GM19452 (cell line): ENCODE measurements at regions not wholly inside any gene's neighbourhood (a gene's known extent, or its start where the extent isn't known, plus 50 kb on each side); places are given as distances from the start of the nearest gene placed in this dataset.

Experiments used
- ATAC-seq: cut with Tn5 transposase; IDR thresholded peaks from one replicate; pipeline ENCODE4 v1.9.1; 2021; ENCODE audit not compliant: unreplicated experiment

GRCh38 chr13:108435393-108436149 lies 166.1 kb downstream of the TNFSF13B start:
- ATAC-seq: no peak

GRCh38 chr13:108437496-108437895 lies 168.0 kb downstream of the TNFSF13B start:
- no peak for ATAC-seq

GRCh38 chr13:108439556-108439955 lies 170.0 kb downstream of the TNFSF13B start:
- ATAC-seq: no peak

GRCh38 chr13:108444448-108444847 lies 174.9 kb downstream of the TNFSF13B start:
- no peak for ATAC-seq

GRCh38 chr13:108448891-108449290 lies 179.4 kb downstream of the TNFSF13B start:
- ATAC-seq: no peak

GRCh38 chr13:108451121-108451520 lies 178.3 kb upstream of the MYO16 start:
- ATAC-seq: no peak

GRCh38 chr13:108455320-108455719 lies 174.1 kb upstream of the MYO16 start:
- ATAC-seq: no peak

- no peak for ATAC-seq
Observed at GRCh38 chr13:108460043-108460442, 169.4 kb upstream of the MYO16 start.

GRCh38 chr13:108460746-108461145 lies 168.7 kb upstream of the MYO16 start:
- ATAC-seq: no peak

GRCh38 chr13:108463340-108463739 lies 166.1 kb upstream of the MYO16 start:
- no peak for ATAC-seq

- no peak for ATAC-seq
Observed at GRCh38 chr13:108470921-108471320, 158.5 kb upstream of the MYO16 start.

- ATAC-seq: no peak
Observed at GRCh38 chr13:108475181-108475580, 154.2 kb upstream of the MYO16 start.

- ATAC-seq: no peak
Observed at GRCh38 chr13:108477376-108477775, 152.0 kb upstream of the MYO16 start.

GRCh38 chr13:108478179-108478578 lies 151.2 kb upstream of the MYO16 start:
- no peak for ATAC-seq

GRCh38 chr13:108483981-108484380 lies 145.4 kb upstream of the MYO16 start:
- ATAC-seq: no peak

- ATAC-seq: no peak
Observed at GRCh38 chr13:108486096-108486495, 143.3 kb upstream of the MYO16 start.

GRCh38 chr13:108494991-108495645 lies 134.3 kb upstream of the MYO16 start:
- no peak for ATAC-seq

GRCh38 chr13:108495646-108496361 lies 133.6 kb upstream of the MYO16 start:
- ATAC-seq: no peak

GRCh38 chr13:108496362-108497210 lies 132.8 kb upstream of the MYO16 start:
- ATAC-seq: no peak

GRCh38 chr13:108500711-108501110 lies 128.7 kb upstream of the MYO16 start:
- no peak for ATAC-seq

- ATAC-seq: no peak
Observed at GRCh38 chr13:108508263-108508662, 121.1 kb upstream of the MYO16 start.
